ENCODE measurements at regions not wholly inside any gene's neighbourhood (a gene's known extent, or its start where the extent isn't known, plus 50 kb on each side); places are given as distances from the start of the nearest gene placed in this dataset.
"Not testable (repeated sequence)": the region's sequence is repeated elsewhere in the genome, so short reads cannot be mapped to it uniquely, and the experiment has no call there.

GRCh38 chr15:20010759-20011158 is 530.8 kb downstream of the GOLGA6L6 start:
- TF ChIP-seq CTCF (conservative IDR thresholded peaks at IDR 0.05; ENCODE audit: low read depth, low read length); EZH2 (IDR thresholded peaks at IDR 0.05; ENCODE audit: low read length, unreplicated experiment): not testable (repeated sequence)
